ENCODE measurements at regions not wholly inside any gene's neighbourhood (a gene's known extent, or its start where the extent isn't known, plus 50 kb on each side); places are given as distances from the start of the nearest gene placed in this dataset.

- DNase-seq, result no peak
Measured at GRCh38 chr6:33950891-33951889, 147.4 kb upstream of the MLN start.

- DNase-seq, result no peak
Measured at GRCh38 chr6:33950472-33950881, 146.7 kb upstream of the MLN start.

DNA sequence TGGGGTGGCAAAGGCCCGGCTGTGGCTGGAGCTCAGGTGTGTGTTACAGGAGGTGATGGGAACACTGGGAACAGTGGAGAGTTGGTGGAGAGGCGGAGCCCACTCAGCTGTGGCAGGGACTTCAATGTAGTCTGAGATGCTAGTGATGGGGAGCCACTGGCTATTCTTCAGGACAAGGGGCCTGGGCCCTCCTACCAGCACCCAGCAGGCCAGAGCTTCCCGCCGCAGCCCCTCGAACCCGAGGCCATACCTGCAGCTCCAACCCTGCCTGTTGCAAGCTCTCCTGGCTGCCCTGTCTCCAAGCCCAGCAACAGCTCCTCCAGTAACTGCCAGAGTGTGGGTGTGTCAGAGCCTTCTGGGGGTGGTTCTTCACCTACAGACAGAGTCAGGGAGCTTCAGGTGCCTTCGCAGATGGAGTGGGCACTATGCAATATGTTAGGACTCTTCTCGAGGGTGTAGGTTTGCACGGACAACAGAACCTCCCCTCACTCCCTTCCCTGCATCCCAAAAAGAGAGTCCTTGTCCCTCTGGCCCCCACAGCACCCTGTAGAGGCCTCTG lies 146.2 kb upstream of the MLN start:
- no peak for DNase-seq

GRCh38 chr6:33949111-33949510 lies 145.3 kb upstream of the MLN start:
- DNase-seq, result no peak

- no peak for DNase-seq
Measured at GRCh38 chr6:33947916-33948594, 144.3 kb upstream of the MLN start.

DNA sequence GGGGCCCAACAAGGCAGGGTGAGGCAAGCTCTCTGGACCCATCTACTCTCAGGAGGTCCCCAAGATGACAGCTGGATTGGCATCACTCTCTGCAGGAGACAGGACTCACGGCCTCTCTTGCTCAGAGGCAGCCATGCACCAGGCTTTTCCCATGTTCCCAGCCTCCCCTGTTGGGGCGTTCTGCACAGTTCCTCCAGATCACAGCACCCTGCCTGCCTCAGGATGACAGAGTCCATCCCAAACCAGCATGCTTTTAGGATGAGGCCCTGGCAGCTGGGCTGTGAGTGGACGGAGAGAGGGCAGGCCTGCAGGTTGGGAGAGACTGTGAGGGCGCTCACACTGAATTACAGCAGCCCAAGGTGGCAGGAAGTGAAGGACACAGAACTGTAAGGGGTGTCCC lies 143.2 kb upstream of the MLN start:
- DNase-seq, result no peak

GRCh38 chr6:33945931-33946330 lies 142.1 kb upstream of the MLN start:
- no peak for DNase-seq

DNA sequence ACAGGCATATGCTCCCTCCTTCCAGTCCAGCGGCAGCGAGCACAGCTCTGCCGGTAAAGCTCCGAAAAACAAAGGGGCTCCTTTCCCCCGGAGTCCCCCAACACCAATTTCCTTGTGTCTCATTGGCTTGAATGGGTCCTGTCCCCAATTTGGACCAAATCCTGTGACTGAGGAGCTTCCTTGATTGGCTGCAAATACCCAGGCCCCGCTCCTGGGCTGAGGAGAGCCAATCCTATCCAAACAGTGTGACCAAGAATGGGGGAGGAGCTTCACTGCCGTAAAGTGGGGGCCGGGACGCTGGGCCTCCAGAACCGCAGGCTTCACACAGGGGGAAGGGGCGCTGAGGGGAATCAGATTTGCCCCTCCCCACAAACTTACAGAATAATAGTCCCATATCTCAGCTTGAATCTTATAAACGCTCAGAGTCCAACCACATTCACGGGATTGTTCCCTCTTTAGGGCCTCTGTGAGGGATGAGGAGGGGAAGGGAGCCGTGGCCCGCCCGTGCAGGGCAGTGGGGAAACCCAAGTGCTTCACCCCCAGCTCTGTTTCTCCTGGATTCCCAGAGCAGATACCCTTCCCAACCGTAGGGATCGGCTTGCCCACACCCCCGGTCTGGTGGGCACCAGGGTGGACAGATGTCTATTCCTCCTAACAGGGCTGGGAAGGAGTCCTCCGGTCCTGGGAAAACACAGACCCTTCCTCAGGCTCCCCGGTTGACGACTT lies 141.0 kb upstream of the MLN start:
- no peak for DNase-seq

DNA sequence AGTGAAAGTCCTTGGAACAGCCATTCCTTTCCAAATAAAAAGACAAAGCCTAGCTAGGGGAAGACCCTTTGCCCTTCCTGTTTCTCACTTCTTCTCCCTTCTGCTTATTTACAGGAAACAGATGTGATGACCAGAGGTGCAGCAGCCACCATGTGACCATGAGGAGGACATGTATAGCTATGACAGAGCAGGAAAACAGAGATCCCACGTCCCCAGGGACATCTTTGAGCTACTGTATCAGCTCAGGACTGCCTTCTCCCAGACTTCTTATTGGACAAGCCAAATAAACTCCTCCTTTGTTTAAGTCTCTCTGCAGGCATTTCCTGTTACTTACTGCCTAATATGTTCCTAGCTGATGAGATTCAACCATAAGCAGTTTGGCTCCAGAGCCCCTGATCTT lies 133.1 kb upstream of the MLN start:
- peak; percentile 67 for DNase-seq

DNA sequence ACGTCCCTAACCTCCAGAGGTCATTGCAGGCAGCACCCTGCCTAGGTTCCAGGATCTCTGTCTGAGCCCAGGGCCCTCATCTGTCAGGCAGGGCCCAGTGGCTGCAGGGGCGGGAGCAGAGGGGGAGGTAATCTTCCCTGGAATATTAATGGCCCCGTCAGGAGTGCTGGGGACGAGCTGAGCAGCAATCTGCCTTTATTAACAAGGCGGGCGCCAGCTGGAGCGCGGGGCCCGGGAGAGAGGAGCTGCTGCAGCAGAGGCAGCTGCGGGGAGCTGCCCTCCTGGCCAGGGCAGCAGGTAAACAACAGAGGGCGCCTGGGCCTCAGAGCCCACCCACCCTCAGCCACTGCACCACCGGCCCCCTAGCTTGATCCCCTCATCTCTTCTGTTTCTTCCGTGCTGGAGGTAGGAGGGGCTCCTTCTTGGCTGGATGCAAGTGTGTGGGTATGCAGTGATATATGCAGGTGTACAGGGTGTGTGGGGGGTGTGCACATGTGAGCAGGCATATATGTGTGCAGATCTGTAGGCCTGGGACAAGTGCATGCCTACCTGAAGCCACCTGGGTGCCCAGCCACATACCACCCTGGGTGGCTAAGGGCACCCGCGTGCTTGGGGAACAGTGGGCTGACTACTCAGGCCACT lies 131.8 kb upstream of the MLN start:
- no peak for DNase-seq

DNA sequence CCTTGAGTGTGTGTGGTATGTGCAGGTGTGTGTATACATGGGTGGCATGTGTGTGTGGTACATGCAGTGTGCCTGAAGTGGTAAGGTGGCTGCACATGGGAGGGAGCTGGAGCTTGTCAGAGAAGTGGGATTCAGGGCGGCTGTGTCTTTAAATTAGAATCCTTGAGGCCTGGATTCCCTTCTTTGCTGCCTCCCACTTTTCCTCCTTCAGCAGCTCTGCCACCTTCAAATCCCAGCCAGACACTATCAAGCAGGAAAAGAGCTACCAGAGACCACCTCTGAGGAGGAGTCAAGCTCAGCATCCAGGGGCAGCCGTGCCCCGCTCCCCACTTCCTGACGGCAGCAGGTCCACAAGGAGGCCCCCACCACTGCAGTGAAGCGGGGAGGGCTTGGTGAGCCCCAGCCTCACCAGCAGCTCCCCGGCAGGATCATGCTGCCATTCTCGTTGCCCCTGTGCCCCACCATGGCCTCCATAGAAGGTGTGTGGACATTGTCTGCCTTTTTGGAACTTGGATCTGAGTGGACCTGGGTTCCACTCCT lies 131.0 kb upstream of the MLN start:
- DNase-seq, result no peak

GRCh38 chr6:33933101-33933500 lies 129.3 kb upstream of the MLN start:
- no peak for DNase-seq

DNA sequence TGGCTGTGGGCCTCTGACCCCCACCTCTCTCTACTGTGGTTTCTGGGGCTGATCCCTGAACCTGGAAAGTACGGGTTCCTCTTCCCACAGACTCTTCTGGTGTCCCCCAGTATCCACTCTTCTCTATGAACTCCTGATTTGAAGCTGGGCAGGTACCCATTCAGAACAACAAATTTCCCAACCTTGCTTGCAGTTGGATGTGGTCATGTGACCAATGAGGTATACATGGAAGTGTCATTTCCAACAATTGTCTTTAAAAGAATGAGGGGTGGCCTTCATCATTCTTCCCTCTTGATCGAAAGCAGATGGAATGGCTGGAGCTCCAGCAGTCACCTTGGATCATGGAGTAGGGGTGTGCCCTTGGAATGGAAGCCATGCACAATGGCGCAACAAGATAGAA lies 128.0 kb upstream of the MLN start:
- DNase-seq, result no peak

DNA sequence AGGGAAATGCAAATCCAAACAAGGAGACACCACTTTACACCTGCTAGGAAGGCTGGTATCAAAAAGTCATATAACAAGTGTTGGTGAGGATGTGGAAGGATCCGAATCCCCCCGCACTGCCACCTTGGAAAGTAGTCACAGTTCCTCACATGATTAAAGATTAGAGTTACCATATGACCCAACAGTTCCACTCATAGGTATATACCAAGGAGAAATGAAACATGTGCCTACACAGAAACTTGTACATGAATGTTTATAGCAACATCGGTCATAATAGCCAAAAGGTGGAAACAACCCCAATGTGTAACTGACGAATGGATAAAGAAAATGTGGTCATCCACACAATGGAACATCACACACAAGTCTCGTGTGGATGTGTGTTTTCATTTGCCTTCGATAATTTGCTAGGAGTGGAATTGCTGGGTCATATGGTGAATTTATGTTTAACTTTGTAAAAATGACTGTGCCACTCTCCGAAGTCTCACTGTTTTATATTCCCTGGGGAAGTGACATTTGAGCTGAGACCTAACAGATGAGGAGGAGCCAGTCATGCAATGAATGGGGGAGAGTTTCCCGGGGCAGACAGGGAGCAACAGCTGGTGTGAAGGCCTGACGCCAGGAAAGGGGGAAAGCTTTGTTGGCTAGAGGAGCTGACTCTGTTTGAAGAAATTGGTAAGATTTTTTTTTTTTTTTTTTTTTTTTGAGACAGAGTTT lies 125.9 kb upstream of the MLN start:
- no peak for DNase-seq

DNA sequence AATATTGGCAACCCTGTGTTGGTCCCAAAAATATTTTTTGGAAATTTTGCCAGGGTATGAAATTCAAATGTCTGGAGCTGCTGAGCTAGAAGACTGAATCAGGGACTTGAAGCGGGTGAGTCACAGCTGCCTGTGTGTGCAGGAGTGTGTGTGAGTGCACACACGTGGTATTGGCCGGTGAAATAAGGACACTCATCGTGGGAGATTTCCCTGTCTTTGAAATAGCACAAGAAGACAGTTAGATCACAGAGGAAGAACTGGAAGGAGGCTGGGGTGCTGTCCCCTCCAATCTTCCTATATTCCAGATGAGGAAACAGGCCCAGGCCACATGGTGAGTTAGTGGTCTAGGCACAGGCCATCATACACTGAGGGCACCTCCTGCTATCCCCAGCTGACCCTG lies 123.8 kb upstream of the MLN start:
- peak; percentile 37 for DNase-seq

DNA sequence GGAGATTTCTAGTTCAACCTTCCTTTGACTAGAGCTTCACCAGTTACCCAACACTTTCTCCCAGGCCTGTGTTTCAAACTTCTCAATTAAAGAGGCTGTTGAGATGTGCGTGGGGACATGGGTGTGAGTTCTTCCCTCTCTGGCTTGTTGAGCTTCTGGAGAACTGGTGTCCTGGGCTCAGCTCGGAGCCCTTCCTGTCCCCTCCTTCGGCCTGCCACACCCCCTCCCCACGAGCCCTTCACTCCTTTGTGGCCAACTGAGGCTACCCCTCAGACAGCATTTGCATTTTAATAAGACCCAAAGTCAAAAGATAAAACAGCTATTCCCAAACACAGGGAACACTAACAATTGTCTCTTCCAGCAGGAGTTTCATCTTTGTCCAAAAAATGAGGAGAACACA lies 123.3 kb upstream of the MLN start:
- DNase-seq, result no peak

- DNase-seq, result no peak
Measured at GRCh38 chr6:33926451-33926850, 122.6 kb upstream of the MLN start.

- no peak for DNase-seq
Measured at GRCh38 chr6:33925936-33926335, 122.1 kb upstream of the MLN start.

DNA sequence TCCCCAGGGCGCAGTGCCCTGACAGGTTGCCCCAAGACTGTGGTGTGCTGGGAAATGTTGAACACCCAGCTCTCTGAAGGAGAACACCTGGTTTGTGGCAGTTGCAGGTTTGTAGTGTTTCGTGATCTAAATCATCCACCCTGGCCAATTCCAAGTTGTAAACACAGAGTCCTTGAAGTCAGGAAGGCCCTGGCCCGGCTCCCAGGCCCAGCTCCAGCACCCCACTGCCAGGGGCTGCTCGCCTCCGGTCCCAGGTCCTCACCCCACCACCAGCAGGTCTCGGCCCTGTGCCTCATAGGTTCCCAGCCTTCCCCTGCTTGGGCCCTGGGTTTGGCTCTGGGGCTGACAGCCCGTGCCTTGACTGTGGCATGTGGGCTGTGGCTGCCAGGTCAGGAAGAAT lies 121.4 kb upstream of the MLN start:
- no peak for DNase-seq

- no peak for DNase-seq
Measured at GRCh38 chr6:33924681-33925080, 120.9 kb upstream of the MLN start.

GRCh38 chr6:33923857-33924514 lies 120.2 kb upstream of the MLN start:
- DNase-seq, result no peak
